Naive thymus-derived CD4-positive, alpha-beta T cell (primary cell): ENCODE measurements at regions not wholly inside any gene's neighbourhood (a gene's known extent, or its start where the extent isn't known, plus 50 kb on each side); places are given as distances from the start of the nearest gene placed in this dataset.

ENCODE experiments used
- ATAC-seq: fragments of 150-1000 bp; cut with Tn5 transposase; 2 replicates; pipeline ENCODE4 v1.10.0; 2021; ENCODE audit warnings: mild to moderate bottlenecking, moderate library complexity
- CTCF ChIA-PET: fragments of 350-600 bp; sonication (Branson Sonifier 250); formaldehyde crosslinking; loops from one replicate; lab custom pipeline; 2021; ENCODE audit warnings: antibody characterized with exemption; lab: Charles Lee
- POLR2A ChIA-PET: fragments of 350-600 bp; sonication (Branson Sonifier 250); formaldehyde crosslinking; loops from one replicate; lab custom pipeline; 2021; ENCODE audit warnings: antibody characterized with exemption, inconsistent platforms; lab: Charles Lee
- DNase-seq, 9 donors: peaks; one replicate each; pipeline versions ENCODE4 v3.0.0 to v3.0.0-alpha.2; 2020 to 2022; ENCODE audit warnings: mixed read lengths in 1 of 9
- H3K27ac ChIP-seq: one replicate; pipeline ENCODE4 v1.7.0; 2013; ENCODE audit warnings: mild to moderate bottlenecking, low read depth, low read length, moderate library complexity
- H3K27me3 ChIP-seq, 2 donors: one replicate each; pipeline ENCODE4 v1.7.0; 2013; ENCODE audit warnings: low read length in 2 of 2, mild to moderate bottlenecking in 2 of 2, moderate library complexity in 2 of 2; ENCODE audit not compliant: control insufficient read depth in 2 of 2, insufficient read depth in 2 of 2
- H3K36me3 ChIP-seq, 3 experiments: 1 replicate in 2 of 3; 2 replicates in 1 of 3; pipeline ENCODE4 v1.7.0; 2013; ENCODE audit warnings: low read length in 3 of 3, mild to moderate bottlenecking in 3 of 3, moderate library complexity in 1 of 3; ENCODE audit not compliant: insufficient read depth in 3 of 3, control insufficient read depth in 2 of 3
- H3K4me1 ChIP-seq, 2 donors: one replicate each; pipeline ENCODE4 v1.7.0; 2013; ENCODE audit warnings: low read length in 2 of 2, mild to moderate bottlenecking in 2 of 2, moderate library complexity in 1 of 2; ENCODE audit not compliant: control insufficient read depth in 2 of 2, insufficient read depth in 2 of 2
- H3K4me3 ChIP-seq: 2 replicates; pipeline ENCODE4 v1.7.0; 2013; ENCODE audit warnings: mild to moderate bottlenecking, low read length
- H3K9me3 ChIP-seq, 3 experiments: 1 replicate in 2 of 3; 2 replicates in 1 of 3; pipeline ENCODE4 v1.7.0; 2013; ENCODE audit warnings: low read length in 3 of 3; ENCODE audit not compliant: control insufficient read depth in 2 of 3
- H3K27ac Mint-ChIP-seq, 9 donors: one replicate each; pipeline ENCODE4 v1.8.0; 2020 to 2022; ENCODE audit warnings: mixed read lengths in 9 of 9, mild to moderate bottlenecking in 8 of 9, moderate library complexity in 5 of 9, inconsistent platforms in 2 of 9
- H3K27me3 Mint-ChIP-seq, 5 donors: one replicate each; pipeline ENCODE4 v1.8.0; 2021 to 2022; ENCODE audit warnings: mixed read lengths in 5 of 5, mild to moderate bottlenecking in 1 of 5
- H3K36me3 Mint-ChIP-seq, 5 donors: one replicate each; pipeline ENCODE4 v1.8.0; 2020 to 2022; ENCODE audit warnings: mixed read lengths in 5 of 5, mild to moderate bottlenecking in 3 of 5, inconsistent platforms in 1 of 5
- H3K4me1 Mint-ChIP-seq, 7 donors: one replicate each; pipeline ENCODE4 v1.8.0; 2020 to 2022; ENCODE audit warnings: mixed read lengths in 7 of 7, mild to moderate bottlenecking in 3 of 7, inconsistent platforms in 1 of 7
- H3K4me3 Mint-ChIP-seq, 10 donors: one replicate each; pipeline ENCODE4 v1.8.0; 2020 to 2022; ENCODE audit warnings: mild to moderate bottlenecking in 10 of 10, mixed read lengths in 10 of 10, moderate library complexity in 6 of 10, inconsistent platforms in 2 of 10
- H3K9me3 Mint-ChIP-seq, 11 donors: one replicate each; pipeline ENCODE4 v1.8.0; 2020 to 2022; ENCODE audit warnings: mixed read lengths in 11 of 11, mild to moderate bottlenecking in 4 of 11, inconsistent platforms in 1 of 11, moderate library complexity in 1 of 11
- intact Hi-C, 2 donors: fragments of 100-400 bp; cut with micrococcal nuclease; formaldehyde crosslinking; loops; one replicate each; pipeline ENCODE4 v1.15.1; 2023

GRCh38 chr16:86019446-86020047 is 120.6 kb downstream of the IRF8 start:
- CTCF ChIA-PET, result interaction anchor here (0.5 to 1.4 kb wide), 3 partner anchors 96 to 201 kb away, joined by 3 to 5 read pairs (median 3); no protein-coding TSS in a partner anchor
- POLR2A ChIA-PET, result no interaction called here
- H3K4me3 Mint-ChIP-seq, result no peak overlapping the region
- DNase-seq, result no peak
- ATAC-seq, result no peak
- Histone ChIP-seq H3K9me3 (peaks cover 0 to 5% (median 0%) of the 10 kb centered on the region in 3 experiments), H3K27ac (no peak overlapping the region), H3K36me3 (no peaks in the 10 kb centered on the region), H3K27me3 (no peaks in the 10 kb centered on the region), H3K4me3 (no peak overlapping the region), H3K4me1 (no peaks in the 10 kb centered on the region)
- H3K9me3 Mint-ChIP-seq, result peaks cover 7 to 36% (median 19%) of the 10 kb centered on the region in 11 donors
- intact Hi-C loops, result no loop called here
- peaks cover 0 to 14% (median 3%) of the 10 kb centered on the region in 5 donors for H3K36me3 Mint-ChIP-seq
- peaks cover 15 to 45% (median 37%) of the 10 kb centered on the region in 5 donors for H3K27me3 Mint-ChIP-seq
- H3K4me1 Mint-ChIP-seq, result no peaks in the 10 kb centered on the region
- no peak overlapping the region for H3K27ac Mint-ChIP-seq

GRCh38 chr16:86020971-86021370 is 122.0 kb downstream of the IRF8 start:
- H3K36me3 Mint-ChIP-seq, result peaks cover 0 to 14% (median 5%) of the 10 kb centered on the region in 5 donors
- POLR2A ChIA-PET, result no interaction called here
- no peak overlapping the region for H3K27ac ChIP-seq
- no peaks in the 10 kb centered on the region for H3K36me3 ChIP-seq
- H3K4me3 Mint-ChIP-seq, result no peak overlapping the region
- no peaks in the 10 kb centered on the region for H3K27me3 ChIP-seq
- intact Hi-C loops, result no loop called here
- peaks cover 0 to 14% (median 0%) of the 10 kb centered on the region in 3 experiments for H3K9me3 ChIP-seq
- ATAC-seq, result no peak
- H3K27me3 Mint-ChIP-seq, result peaks cover 18 to 45% (median 37%) of the 10 kb centered on the region in 5 donors
- CTCF ChIA-PET, result interaction anchor here (1.6 kb wide), 1 partner anchor 200 kb away, joined by 7 read pairs; no protein-coding TSS in a partner anchor
- H3K27ac Mint-ChIP-seq, result no peak overlapping the region
- peaks cover 9 to 45% (median 24%) of the 10 kb centered on the region in 11 donors for H3K9me3 Mint-ChIP-seq
- no peak for DNase-seq
- no peak overlapping the region for H3K4me3 ChIP-seq
- H3K4me1 Mint-ChIP-seq, result peaks cover 0 to 2% (median 0%) of the 10 kb centered on the region in 7 donors
- no peaks in the 10 kb centered on the region for H3K4me1 ChIP-seq

DNA sequence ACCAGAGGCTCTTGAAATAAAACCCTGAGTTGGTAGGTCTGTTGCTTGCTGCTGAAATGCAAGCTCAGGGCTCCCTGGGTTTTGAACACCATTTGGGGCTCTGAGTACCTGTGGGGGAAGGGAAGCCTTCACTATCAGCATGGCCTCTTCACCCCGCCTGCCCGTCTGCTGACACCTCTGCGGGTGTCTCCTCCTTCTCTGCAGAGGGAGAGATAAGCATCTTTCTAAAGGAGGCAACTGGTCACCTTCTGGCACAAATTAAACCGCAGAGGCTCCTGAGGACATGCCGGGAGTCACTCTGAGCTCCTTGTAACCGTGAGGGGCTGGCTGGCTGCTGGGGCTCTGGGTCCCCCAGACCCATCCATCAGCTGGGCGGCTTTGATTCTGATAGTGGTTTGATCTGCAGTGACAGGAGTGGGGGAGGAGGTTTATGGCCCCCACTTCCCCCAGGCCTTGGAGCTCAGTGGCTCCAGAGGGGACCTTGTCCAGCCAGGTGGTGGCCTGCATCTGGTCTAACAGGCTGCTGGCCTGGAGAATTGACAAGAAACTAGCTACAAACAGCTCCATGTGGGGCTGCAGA is 123.5 kb downstream of the IRF8 start:
- peaks cover 0 to 14% (median 0%) of the 10 kb centered on the region in 3 experiments for H3K9me3 ChIP-seq
- Mint-ChIP-seq H3K9me3 (peaks cover 9 to 45% (median 24%) of the 10 kb centered on the region in 11 donors), H3K27me3 (peaks cover 18 to 42% (median 36%) of the 10 kb centered on the region in 5 donors), H3K27ac (no peak overlapping the region), H3K4me3 (no peak overlapping the region), H3K4me1 (peaks cover 0 to 3% (median 0%) of the 10 kb centered on the region in 7 donors), H3K36me3 (peaks cover 0 to 14% (median 5%) of the 10 kb centered on the region in 5 donors)
- POLR2A ChIA-PET, result no interaction called here
- CTCF ChIA-PET, result interaction anchor here (0.5 to 1.6 kb wide), 3 partner anchors 201 to 208 kb away, joined by 3 to 7 read pairs (median 5); no protein-coding TSS in a partner anchor
- intact Hi-C loops, result no loop called here
- no peaks in the 10 kb centered on the region for H3K4me1 ChIP-seq
- no peaks in the 10 kb centered on the region for H3K27me3 ChIP-seq
- H3K27ac ChIP-seq, result no peak overlapping the region
- DNase-seq (no peak), ATAC-seq (no peak)
- H3K4me3 ChIP-seq, result no peak overlapping the region
- no peaks in the 10 kb centered on the region for H3K36me3 ChIP-seq

GRCh38 chr16:86024210-86024609 is 125.2 kb downstream of the IRF8 start:
- H3K36me3 Mint-ChIP-seq, result peaks cover 0 to 14% (median 5%) of the 10 kb centered on the region in 5 donors
- CTCF ChIA-PET, result no interaction called here
- Histone ChIP-seq H3K27me3 (no peaks in the 10 kb centered on the region), H3K36me3 (no peaks in the 10 kb centered on the region), H3K4me1 (no peaks in the 10 kb centered on the region), H3K9me3 (peaks cover 0 to 14% (median 0%) of the 10 kb centered on the region in 3 experiments), H3K4me3 (no peak overlapping the region), H3K27ac (no peak overlapping the region)
- no peak overlapping the region for H3K27ac Mint-ChIP-seq
- DNase-seq, result no peak
- no peak overlapping the region for H3K4me3 Mint-ChIP-seq
- POLR2A ChIA-PET, result no interaction called here
- ATAC-seq, result no peak
- intact Hi-C loops, result no loop called here
- peaks cover 9 to 38% (median 23%) of the 10 kb centered on the region in 5 donors for H3K27me3 Mint-ChIP-seq
- peaks cover 0 to 3% (median 0%) of the 10 kb centered on the region in 7 donors for H3K4me1 Mint-ChIP-seq
- H3K9me3 Mint-ChIP-seq, result peaks cover 9 to 45% (median 22%) of the 10 kb centered on the region in 11 donors

DNA sequence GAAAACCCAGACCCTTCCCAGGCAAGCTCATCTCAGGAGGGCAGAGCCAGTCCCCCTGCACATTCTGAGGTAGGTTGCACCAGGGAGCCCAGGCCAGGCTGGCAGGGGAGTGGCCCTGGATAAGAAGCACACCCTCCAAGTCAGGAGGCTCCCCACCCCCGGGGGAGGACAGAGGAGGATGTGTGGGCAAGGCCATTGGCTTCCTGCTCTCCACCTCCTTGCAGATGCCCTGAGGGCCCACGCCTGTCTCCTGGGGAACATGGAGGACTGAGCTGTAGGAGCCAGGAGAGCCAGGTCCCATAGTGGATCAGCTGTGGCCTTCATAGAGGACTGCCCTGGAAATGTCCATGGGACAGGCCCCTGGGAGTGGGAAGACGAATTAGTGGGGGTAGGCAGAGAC is 126.7 kb downstream of the IRF8 start:
- no peak overlapping the region for H3K27ac Mint-ChIP-seq
- ATAC-seq (no peak), DNase-seq (no peak)
- Histone ChIP-seq H3K9me3 (peaks cover 0 to 9% (median 0%) of the 10 kb centered on the region in 3 experiments), H3K27ac (no peak overlapping the region), H3K36me3 (no peaks in the 10 kb centered on the region), H3K27me3 (no peaks in the 10 kb centered on the region), H3K4me3 (no peak overlapping the region), H3K4me1 (no peaks in the 10 kb centered on the region)
- H3K4me3 Mint-ChIP-seq, result no peak overlapping the region
- CTCF ChIA-PET, result interaction anchor here (0.6 kb wide), 1 partner anchor 19 kb away, joined by 3 read pairs; no protein-coding TSS in a partner anchor
- H3K4me1 Mint-ChIP-seq, result peaks cover 0 to 3% (median 0%) of the 10 kb centered on the region in 7 donors
- H3K27me3 Mint-ChIP-seq, result peaks cover 2 to 29% (median 11%) of the 10 kb centered on the region in 5 donors
- peaks cover 5 to 33% (median 13%) of the 10 kb centered on the region in 11 donors for H3K9me3 Mint-ChIP-seq
- POLR2A ChIA-PET, result no interaction called here
- intact Hi-C loops, result no loop called here
- H3K36me3 Mint-ChIP-seq, result peaks cover 0 to 8% (median 5%) of the 10 kb centered on the region in 5 donors

DNA sequence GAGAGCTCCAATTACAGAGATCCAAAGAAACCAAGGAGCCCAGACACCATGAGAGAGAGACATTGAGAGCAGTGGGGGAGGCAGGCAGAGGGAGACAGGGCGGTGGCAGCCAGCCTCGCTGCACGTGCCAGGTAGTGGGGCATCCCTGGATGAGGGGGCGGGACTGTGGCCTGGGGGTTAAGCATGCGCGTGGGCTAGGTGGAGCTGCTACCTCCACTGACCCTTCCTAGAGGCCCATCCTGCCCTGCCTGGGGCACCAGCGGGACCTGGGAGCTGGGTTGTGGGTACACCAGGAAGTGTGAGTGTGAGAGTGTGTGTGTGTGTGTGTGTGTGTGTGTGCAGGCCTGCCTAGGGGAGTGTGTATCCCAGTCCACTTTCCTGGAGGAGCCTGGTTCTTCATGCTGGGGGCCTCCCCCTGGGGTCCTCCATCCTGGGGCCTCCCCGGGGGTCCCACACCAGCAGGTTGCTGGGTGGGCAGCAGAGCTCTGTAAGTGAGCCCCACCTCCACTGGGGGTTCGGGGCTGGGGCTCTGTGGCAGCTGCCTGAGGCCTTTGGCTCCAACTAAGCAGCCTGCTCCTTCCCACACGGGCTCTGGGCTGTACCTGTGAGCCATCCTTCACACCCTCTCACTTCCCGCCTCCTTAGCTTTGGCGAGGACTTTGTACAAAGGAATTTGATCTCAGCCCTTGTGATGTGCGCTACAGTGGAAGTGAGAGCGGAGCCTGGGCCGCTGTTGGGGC is 127.4 kb downstream of the IRF8 start:
- Histone ChIP-seq H3K36me3 (no peaks in the 10 kb centered on the region), H3K27me3 (no peaks in the 10 kb centered on the region), H3K4me3 (no peak overlapping the region), H3K9me3 (peaks cover 0 to 9% (median 0%) of the 10 kb centered on the region in 3 experiments), H3K27ac (no peak overlapping the region), H3K4me1 (no peaks in the 10 kb centered on the region)
- no peak for DNase-seq
- H3K27me3 Mint-ChIP-seq, result peaks cover 0 to 31% (median 9%) of the 10 kb centered on the region in 5 donors
- peaks cover 4 to 31% (median 13%) of the 10 kb centered on the region in 11 donors for H3K9me3 Mint-ChIP-seq
- CTCF ChIA-PET, result interaction anchor here (0.6 kb wide), 1 partner anchor 18 kb away, joined by 3 read pairs; no protein-coding TSS in a partner anchor
- intact Hi-C loops, result no loop called here
- H3K36me3 Mint-ChIP-seq, result peaks cover 0 to 8% (median 4%) of the 10 kb centered on the region in 5 donors
- POLR2A ChIA-PET, result no interaction called here
- H3K27ac Mint-ChIP-seq, result no peak overlapping the region
- peaks cover 0 to 3% (median 0%) of the 10 kb centered on the region in 7 donors for H3K4me1 Mint-ChIP-seq
- no peak for ATAC-seq
- no peak overlapping the region for H3K4me3 Mint-ChIP-seq
